Mucosa of gallbladder (tissue), 1 donor: ENCODE measurements at regions not wholly inside any gene's neighbourhood (a gene's known extent, or its start where the extent isn't known, plus 50 kb on each side); places are given as distances from the start of the nearest gene placed in this dataset.

ENCODE experiments used
- DNase-seq: peaks from one replicate; pipeline ENCODE4 v3.0.0-alpha.2; 2020; ENCODE audit warnings: low spot score
- donor health status: DM: no; HTN: no; CAD: no.

DNA sequence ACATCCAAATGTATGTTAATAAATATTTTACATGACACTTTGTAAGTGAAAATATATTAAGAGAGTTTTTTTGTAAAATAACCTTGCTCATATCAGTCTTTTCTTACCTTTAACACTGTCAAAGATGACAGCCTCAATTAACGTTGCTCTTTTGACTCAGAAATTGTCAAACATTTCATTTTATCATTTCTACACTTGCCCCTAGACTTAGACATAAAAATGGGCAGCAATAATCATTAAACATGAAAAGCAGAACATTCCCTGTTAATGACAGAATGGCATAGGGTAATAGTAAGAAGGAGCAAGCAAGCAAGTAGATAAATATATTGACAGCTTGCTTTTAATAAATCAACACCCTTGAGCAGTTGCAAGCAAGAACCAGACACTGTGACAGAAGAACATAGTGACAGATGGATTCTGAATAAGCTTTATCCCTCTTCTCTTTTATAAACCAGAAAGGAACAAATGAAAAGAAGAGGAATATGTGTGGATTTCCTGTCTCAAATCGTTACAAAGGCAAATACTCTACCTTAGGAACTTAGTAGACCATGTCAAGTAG, 796.0 kb upstream of the CHD1 start:
- no peak for DNase-seq

DNA sequence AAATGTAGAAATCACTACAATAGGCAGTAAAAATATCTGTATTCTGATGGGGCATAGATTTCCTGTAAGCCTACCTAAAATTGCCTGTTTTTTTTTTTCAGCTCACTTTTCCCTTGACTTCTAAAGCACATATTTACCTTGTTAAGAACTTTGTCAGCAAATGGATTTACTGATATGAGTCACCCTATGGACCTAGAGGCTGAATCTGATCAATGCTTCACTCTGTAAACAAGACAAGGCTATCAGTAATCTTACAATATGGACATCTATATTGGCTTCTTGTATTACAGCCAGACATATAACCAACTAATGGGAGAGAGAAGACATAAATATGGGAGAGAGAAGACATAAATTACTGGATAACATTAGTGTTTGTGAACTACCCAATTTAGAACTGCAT, 792.7 kb upstream of the CHD1 start:
- no peak for DNase-seq

DNA sequence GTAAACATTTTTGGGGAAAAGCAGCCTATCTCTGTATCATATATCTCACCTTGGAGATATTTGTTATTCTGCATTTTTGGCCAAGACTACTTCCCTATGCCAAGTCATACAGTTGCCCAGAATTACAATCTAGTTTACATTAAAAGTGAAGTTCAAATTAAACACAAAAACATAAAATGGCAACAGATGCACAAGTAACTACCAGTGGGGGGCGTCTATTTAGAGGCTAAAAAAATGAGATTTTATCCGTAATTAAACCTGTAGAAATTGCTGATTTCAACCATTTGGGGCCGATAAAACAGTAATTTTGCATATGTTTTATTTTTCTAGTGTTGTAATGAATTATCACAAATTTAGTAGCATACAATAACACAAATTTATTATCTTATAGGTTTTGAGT, 787.1 kb upstream of the CHD1 start:
- no peak for DNase-seq

DNA sequence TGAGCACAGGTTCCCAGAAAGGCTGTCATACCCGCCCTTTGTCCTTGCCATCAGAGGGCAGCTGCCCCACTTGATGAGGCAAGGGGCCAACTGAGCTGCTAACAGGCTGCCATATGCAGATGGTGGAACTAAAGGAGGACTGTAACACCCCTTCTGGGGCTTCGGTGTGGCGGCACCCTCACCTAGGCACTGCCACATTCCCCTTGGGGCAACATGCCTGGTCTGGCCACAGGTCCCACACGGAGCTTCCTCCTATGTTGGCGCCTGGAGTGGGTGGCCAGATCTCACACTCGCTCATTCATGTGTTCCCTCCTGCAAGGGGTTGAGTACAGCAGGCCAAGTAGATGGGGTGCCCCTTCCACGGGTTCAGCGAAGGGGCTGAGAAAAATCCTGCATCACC, 777.4 kb upstream of the CHD1 start:
- DNase-seq, result no peak

DNA sequence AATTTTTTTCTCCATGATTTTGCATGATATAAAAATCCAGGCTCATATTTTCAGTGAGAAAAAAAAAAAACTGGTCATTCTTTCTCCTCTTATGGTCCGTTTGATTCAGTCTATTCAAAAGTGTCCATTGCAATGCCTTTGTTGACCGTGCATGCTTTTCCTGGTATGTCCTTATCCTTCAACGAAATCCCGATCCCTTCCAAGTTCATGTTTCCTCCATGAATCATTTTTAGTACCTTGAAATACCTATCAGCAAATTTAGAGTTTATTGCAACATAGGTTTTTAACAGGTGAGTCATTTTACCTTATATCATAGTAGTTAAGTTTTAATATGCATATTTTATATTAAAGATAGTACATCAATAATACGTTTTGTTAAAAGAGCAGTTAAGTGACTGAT, 773.8 kb upstream of the CHD1 start:
- no peak for DNase-seq

DNA sequence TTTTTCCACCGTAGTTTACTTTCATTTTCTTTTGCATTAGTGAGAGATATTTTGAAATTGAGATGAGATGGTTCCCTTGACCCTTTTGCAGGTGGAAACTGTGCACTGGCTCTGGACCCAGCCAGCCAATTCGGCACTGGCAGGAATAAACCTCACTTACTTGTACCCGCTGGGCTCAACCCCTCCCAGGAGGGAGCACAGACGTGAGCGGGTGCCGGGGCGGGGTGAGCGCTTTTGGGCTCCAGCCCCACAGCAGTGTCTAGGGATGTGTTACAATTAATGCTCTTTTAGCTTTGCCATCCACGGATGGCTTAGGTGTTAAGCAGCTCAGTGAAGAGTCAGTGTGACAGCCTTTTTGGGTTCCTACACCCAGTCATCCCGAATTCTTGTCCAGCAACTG, 766.1 kb upstream of the CHD1 start:
- DNase-seq, result no peak

DNA sequence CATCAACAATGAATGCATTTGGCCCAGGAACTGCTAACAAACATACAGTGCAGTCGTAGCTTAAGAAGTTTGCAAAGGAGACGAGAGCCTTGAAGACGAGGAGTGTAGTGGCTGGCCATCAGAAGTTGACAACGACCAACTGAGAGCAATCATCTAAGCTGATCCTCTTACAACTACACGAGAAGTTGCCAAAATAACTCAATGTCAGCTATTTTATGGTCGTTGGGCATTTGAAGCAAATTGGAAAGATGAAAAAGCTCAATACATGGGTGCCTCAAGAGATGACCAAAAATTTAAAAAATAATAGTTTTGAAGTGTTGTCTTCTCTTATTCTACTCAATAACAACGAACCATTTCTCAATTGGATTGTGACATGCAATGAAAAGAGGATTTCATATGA, 757.7 kb upstream of the CHD1 start:
- no peak for DNase-seq

DNA sequence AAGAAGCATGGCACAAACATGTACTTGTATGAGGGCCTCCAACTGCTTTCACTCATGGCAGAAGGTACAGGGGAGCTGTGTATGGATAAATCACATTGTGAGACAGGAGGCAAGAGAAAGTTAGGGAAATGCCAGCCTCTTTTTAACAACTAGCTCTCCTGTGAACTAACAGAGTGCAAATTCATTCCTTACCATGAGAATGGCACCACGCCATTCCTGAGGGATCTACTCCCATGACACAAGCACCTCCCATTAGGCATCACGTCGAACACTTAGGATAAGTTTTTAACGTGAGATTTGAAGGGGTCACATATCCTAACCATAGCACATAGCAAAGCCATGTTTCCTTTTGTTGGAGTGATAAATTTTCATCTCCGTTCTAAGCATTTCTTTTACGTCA, 747.2 kb upstream of the CHD1 start:
- no peak for DNase-seq

DNA sequence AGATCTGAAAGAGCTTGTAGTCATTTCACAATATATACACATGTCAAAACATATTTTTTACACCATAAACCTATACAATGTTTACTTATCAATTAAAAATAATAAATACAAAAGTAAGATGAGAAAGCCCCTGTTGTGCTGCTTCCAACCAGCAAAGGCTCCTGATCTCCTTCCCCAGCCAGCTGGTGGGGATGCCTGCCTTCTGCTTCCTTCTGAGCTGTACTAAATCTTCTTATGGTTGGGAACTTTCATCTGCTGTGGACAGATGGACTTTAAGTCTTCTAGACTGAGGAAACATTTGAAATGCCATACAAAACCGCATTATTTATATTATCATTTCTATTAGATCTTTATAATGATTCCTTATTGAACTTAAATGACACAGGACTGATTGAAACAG, 745.3 kb upstream of the CHD1 start:
- DNase-seq, result no peak

DNA sequence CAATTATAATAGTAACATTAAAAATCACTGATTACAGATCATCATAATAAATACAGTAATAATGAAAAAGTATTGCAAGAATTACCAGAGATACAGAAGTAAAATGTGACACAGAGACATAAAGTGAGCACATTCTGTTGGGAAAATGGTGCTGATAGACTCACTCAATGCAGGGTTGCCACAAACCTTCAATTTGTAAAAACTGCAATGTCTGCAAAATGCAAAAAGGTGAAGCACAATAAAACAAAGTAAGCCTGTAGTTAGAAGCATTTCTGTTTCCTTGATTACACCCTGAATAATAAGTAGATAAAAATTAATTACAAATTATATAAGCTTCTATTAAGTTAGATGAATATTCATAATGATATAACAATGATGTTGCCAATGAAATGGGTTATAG, 736.2 kb upstream of the CHD1 start:
- DNase-seq, result no peak

DNA sequence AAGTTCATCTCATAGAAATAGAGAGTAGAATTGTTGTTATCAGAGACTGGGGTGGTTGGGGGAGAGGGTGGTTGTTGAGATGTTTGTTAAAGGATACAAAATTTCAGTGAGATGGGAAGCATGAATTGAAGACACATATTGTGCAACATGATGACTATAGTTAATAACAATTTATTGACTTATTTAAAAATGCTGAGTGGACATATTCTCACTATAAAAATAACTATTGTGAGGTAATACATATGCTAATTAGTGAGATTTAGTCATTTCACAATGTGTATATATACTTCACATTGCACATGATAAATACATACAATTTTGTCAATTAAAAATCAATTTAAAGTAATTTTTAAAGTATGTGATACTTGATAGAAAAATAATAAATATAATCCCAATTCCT, 722.5 kb upstream of the CHD1 start:
- DNase-seq, result no peak

DNA sequence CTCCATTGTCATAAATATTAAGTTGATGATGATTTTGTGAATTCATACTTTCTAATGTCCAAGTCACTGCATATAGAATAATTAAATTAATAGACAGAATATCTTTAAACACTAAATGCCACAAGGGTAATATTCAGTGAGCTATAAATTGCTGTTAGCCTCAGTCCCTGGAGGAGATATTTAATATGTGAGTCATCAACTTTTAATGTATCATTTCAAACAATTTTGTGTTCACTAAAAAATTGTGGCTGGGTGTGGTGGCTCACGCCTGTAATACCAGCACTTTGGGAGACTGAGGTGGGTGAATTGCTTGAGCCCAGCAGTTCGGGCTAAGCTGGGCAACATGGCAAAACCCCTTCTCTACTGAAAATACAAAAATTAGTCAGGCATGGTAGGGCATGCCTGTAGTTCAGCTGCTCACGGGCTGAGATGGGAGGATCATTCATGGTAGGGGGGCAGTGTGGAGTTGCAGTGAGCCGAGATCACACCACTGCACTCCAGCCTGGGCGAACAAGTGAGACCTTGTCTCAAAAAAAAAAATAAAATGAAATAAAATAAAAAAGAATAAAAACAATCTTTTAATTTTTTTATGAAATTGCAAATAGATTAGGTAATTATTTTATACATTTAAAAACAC, 717.3 kb upstream of the CHD1 start:
- DNase-seq, result no peak

DNA sequence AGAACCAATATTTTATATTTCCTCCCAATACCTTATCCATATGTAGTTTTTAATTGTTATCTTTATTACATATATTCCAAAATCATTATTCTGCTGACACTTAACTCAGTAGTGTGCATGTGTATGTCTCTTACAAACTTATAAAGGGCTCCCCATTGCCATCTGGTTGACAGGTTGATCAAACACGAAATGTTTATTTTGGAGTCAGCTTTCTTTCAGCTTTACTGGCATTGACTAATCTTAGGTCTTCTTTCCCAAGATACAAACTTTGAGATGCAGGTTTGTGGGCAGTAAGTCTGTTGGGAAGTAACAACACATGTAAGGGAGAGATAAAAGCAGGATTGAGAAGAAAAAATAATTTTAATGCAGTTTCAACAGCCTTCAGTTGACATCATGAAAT, 716.0 kb upstream of the CHD1 start:
- no peak for DNase-seq

DNA sequence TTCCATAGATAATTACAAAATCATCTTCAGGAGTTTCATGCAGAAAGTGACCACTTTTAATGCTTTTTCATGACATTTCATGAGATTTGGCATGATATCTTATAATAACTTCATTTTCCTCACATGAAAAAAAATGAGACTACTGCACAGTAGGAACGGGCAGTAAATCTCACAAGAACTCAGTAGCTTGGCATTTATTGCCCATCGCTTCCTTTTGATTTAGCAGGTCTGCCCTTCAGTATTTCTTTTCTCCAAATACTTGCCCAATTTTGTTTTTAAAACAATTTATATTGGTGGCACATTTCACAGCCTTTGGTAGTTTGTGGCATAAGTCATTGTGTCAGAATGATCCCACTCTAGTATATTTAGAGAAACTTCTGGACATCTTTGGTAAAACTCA, 711.8 kb upstream of the CHD1 start:
- no peak for DNase-seq

DNA sequence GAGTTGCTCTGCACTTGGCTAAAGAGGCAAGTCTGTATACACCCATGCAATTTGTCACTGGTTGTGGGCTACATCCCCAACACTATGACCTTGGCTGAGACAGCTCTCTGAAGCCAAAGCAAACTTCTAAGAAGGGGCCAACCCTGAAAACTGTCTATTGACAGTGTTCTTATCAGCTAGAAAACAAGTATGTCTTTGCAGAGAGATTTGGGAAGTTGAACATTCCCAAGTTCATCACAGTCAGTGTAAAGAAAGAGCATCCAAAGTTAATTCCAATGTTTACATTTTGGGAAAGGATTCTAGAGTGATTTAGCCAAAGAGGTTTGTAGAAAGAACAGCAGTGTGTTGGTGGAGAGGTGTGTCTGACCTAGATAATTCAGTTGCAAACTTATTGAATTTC, 711.1 kb upstream of the CHD1 start:
- no peak for DNase-seq

DNA sequence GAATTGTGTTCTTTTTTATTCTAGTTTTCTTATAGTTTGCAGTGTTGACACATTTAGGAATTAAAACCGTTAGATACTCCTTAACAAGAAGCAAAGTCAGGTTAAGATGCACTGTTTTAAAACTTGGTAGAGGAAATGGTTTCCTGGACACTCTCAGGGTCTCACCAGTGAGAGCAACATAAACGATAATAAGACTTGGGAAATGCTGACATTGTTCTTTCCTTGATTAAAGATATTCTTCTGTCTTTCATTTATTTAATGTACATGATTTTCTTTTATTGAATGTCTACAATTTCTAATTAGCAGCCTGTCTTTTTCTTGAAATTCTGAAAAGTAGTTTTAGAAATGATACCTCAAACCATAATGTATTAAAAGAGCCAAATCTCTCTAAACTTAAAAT, 707.9 kb upstream of the CHD1 start:
- no peak for DNase-seq

DNA sequence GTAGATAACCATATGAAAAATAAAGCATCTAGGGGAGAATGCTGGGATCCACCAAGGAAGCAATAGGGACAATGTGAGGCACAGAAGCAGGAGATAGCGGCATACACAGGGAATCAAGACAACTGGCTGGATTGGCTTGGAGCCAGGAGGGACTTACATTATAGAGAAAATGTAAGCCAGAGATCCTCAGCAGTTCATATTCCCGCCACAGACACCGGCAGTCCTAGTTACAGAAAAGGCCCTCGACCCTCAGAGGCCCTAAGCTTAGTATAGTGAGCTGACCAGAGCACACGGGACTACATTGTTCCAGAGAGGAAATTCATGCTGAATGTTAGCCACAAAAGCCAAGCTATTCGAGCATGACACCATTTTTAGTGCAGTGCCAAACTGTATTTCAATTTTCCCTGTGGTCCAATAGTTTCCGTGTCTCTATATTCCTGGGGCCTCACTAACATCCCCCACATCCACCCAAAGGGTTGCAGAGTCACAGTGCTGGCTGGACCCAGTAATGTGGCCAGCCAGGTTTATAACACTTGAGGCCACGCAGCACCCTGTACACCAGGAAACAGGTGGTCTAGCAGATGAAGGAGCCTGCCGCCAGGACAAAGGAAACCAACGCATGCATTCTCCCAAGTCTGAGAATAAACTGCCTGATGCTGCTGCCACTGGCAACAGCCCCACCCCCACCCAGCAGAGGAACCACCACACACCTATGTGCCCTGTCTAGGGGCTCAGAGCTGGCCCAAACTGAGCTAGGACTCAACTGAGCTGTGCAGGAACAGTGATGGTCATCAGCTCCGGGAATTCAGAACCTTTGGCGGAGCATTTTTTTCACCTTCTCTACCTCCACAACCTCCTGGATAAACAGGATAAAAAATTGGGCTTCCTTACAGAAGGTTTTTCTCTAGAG, 693.2 kb upstream of the CHD1 start:
- DNase-seq, result no peak

DNA sequence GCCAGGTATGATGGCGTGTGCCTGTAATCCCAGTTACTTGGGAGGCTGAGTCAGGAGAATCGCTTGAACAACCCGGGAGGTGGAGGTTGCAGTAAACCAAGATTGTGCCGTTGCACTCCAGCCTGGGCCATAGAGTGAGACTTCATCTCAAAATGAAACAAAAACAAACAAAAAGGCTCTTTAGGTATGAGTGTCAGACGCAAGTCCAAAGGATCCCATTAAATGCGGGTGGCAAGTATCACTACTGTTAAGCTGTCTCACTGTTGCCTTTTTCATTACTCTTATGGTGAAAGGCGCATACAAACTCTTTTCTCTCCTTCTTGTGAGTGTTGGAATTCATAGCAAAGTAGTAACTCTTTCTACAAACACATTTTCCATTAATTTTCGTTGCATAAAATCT, 688.5 kb upstream of the CHD1 start:
- no peak for DNase-seq

DNA sequence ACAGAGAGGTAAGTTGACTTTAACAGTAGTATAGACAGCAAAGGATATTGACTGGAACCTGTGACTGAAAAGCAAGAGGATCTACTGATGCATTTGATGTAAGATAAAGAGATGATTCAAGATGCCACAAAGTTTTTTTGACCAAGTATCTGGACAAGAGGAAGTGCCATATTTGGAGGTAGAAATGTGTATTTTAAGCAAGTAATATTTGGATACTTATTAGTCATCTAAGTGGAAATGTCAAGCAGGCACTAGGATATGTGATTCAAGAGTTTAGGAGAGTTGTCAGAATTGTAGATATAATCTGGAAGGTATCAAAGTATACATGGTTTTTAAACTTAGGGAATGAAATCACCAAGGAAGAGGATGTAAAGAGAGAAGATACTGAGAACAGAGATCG, 686.1 kb upstream of the CHD1 start:
- no peak for DNase-seq

DNA sequence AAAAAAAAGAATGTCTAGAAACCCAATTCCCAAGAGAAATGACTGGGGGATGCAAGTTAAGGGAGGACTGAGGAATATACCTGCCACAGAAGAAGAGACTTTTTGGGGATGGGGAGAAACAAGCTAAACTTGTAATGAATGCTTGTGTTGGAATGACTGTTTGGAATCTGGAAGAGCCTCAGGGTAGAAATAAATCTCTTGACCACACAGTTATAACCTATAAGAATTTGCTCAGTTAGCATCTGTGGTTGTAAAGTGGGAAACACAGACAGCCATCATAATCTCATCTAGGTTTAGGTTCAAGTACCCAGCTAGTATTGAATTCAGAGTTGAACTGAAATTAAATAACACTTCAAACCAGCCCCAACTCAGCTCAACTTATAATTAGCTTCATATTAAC, 678.3 kb upstream of the CHD1 start:
- DNase-seq, result no peak

DNA sequence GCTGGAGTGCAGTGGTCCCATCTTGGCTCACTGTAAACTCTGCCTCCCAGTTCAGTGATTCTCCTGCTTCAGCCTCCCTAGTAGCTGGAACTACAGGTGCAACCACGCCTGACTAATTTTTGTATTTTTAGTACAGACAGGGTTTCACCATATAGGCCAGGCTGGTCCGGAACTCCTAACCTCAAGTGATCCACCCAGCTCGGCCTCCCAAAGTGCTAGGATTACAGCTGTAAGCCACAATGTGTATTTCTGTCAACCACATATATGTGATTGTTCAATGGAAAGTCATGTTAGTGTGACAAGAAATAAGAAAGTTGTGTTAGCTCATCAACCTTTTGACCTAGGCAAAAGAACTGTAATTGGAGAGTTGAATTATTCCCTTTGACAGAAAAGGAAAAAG, 677.1 kb upstream of the CHD1 start:
- DNase-seq, result no peak

DNA sequence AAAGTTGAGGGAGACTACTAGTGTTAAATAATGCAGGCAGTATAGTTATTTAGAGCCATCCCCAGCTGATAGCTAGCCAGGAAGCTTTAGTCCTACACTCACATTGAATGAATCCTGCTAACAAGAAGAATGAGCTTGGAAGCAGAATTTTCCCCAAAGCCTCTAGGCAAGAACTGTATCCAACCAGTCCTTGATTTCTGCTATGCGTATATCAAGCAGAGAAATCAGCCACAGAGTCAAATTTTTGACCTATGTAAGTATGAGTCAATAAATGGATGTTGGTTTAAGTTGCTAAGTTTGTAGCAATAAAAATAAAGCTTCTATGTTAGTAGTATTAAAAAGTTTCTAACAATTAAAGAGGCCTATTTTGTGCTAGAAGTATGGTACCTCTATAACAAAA, 672.1 kb upstream of the CHD1 start:
- DNase-seq, result no peak

DNA sequence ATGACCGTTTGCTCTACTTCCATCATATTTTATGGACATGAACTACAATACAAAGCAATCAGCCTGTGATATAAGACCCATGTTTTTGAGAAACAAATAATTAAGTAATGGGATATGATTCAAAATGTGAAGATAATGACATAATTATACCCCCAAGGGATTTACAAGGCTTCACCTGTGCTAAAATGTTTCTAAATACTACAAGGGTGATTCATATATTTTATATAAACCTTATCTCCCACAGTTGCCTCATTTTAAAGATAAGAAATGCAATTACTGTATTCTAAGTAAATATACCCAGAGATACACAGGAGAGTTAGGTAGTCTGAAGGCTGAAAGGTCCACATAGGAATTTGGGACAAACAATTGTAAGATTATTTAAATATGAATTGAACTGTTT, 662.0 kb upstream of the CHD1 start:
- no peak for DNase-seq
